HL-60 (cell line): ENCODE measurements at regions not wholly inside any gene's neighbourhood (a gene's known extent, or its start where the extent isn't known, plus 50 kb on each side); places are given as distances from the start of the nearest gene placed in this dataset.

Experiments
- DNase-seq, 2 experiments: peaks; one replicate each; pipeline ENCODE4 v3.0.0-alpha.2; 2010 to 2020; ENCODE audit warnings: low read depth in 1 of 2, low spot score in 1 of 2
- H3K27ac ChIP-seq: fragments of 250-450 bp; sonication (Bioruptor Pico); replicated peaks from 2 replicates; pipeline ENCODE4 v1.5.1; 2020; ENCODE audit warnings: mild to moderate bottlenecking, moderate library complexity
- H3K27me3 ChIP-seq: fragments of 250-450 bp; sonication (Bioruptor Pico); 2 replicates; pipeline ENCODE4 v1.5.1; 2021; ENCODE audit warnings: mild to moderate bottlenecking, moderate library complexity; ENCODE audit not compliant: insufficient read depth, poor library complexity, severe bottlenecking
- H3K4me3 ChIP-seq: replicated peaks from 2 replicates; pipeline ENCODE4 v1.5.1; 2011; ENCODE audit warnings: mild to moderate bottlenecking, control low read depth, low read length; ENCODE audit not compliant: insufficient read depth
- GABPA ChIP-seq: IDR thresholded peaks from 2 replicates; pipeline ENCODE4 v1.6.1; 2012; ENCODE audit warnings: low read depth
- POLR2AphosphoS5 ChIP-seq: IDR thresholded peaks from 2 replicates; pipeline ENCODE4 v1.6.1; 2012; ENCODE audit warnings: low read depth
- SPI1 ChIP-seq: IDR thresholded peaks from 2 replicates; pipeline ENCODE4 v1.6.1; 2012; ENCODE audit warnings: low read depth, mild to moderate bottlenecking, borderline replicate concordance
- TF ChIP-seq, protein P1 (sequence below): IDR thresholded peaks from 2 replicates; pipeline ENCODE4 v1.6.1; 2012; ENCODE audit warnings: low read depth; ENCODE audit not compliant: insufficient replicate concordance
- TF ChIP-seq, protein P2 (sequence below): IDR thresholded peaks from one replicate; pipeline ENCODE4 v1.5.1; 2011; ENCODE audit warnings: low read length, control low read depth, inconsistent platforms; ENCODE audit not compliant: insufficient read depth

DNA sequence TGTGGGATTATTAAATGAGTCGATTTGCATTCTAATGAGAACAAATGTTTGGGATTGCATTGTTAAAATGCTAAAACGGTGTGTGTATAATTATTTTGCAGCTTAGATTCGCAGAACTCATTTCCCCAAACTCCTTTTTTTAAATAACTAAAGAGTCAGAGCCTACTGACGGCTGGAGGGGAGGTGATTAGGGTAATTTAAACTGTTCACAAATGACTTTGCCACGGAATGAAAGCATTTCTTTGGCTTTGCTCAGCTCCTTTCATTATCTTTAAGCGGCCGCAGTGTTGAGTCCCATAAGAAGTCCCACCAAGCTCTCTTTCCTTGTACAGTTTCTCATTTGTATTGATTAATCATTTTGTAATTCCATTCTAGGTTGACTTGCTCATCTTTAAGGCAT lies 1632.8 kb downstream of the MAT2B start:
- TF ChIP-seq GABPA (no peak), POLR2AphosphoS5 (no peak), SPI1 (no peak)
- TF ChIP-seq, protein P1, sequence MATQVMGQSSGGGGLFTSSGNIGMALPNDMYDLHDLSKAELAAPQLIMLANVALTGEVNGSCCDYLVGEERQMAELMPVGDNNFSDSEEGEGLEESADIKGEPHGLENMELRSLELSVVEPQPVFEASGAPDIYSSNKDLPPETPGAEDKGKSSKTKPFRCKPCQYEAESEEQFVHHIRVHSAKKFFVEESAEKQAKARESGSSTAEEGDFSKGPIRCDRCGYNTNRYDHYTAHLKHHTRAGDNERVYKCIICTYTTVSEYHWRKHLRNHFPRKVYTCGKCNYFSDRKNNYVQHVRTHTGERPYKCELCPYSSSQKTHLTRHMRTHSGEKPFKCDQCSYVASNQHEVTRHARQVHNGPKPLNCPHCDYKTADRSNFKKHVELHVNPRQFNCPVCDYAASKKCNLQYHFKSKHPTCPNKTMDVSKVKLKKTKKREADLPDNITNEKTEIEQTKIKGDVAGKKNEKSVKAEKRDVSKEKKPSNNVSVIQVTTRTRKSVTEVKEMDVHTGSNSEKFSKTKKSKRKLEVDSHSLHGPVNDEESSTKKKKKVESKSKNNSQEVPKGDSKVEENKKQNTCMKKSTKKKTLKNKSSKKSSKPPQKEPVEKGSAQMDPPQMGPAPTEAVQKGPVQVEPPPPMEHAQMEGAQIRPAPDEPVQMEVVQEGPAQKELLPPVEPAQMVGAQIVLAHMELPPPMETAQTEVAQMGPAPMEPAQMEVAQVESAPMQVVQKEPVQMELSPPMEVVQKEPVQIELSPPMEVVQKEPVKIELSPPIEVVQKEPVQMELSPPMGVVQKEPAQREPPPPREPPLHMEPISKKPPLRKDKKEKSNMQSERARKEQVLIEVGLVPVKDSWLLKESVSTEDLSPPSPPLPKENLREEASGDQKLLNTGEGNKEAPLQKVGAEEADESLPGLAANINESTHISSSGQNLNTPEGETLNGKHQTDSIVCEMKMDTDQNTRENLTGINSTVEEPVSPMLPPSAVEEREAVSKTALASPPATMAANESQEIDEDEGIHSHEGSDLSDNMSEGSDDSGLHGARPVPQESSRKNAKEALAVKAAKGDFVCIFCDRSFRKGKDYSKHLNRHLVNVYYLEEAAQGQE = no peak
- TF ChIP-seq, protein P2, sequence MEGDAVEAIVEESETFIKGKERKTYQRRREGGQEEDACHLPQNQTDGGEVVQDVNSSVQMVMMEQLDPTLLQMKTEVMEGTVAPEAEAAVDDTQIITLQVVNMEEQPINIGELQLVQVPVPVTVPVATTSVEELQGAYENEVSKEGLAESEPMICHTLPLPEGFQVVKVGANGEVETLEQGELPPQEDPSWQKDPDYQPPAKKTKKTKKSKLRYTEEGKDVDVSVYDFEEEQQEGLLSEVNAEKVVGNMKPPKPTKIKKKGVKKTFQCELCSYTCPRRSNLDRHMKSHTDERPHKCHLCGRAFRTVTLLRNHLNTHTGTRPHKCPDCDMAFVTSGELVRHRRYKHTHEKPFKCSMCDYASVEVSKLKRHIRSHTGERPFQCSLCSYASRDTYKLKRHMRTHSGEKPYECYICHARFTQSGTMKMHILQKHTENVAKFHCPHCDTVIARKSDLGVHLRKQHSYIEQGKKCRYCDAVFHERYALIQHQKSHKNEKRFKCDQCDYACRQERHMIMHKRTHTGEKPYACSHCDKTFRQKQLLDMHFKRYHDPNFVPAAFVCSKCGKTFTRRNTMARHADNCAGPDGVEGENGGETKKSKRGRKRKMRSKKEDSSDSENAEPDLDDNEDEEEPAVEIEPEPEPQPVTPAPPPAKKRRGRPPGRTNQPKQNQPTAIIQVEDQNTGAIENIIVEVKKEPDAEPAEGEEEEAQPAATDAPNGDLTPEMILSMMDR = no peak
- Histone ChIP-seq H3K4me3 (no peak overlapping the region), H3K27me3 (no peaks in the 10 kb centered on the region), H3K27ac (peak overlapping the region; percentile 82)
- no peak for DNase-seq

DNA sequence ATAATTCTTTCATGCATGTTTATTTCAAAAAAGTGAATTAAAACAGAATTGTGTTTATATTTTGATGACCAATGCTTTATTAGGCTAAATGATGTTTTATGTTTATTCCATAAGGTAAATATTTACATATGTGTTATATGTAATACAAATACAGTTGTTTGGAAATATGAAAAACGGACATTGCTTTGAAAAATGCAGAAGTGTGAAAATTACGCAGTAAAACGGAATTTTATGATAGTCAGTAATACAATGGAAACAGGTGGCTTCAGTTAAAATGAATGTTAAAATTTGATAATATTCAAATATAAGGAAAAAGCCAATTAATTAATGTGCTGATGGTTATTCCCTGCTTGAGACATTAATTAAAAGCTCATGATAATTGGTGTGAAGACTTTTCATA lies 1633.8 kb downstream of the MAT2B start:
- peak in 1 of 2 experiments; percentile 20 for DNase-seq
- TF ChIP-seq, protein P1 = no peak
- no peak for TF ChIP-seq POLR2AphosphoS5
- TF ChIP-seq GABPA = no peak
- TF ChIP-seq, protein P2 = no peak
- peak; percentile 81 for TF ChIP-seq SPI1
- Histone ChIP-seq H3K27ac (peak overlapping the region; percentile 82), H3K4me3 (no peak overlapping the region), H3K27me3 (no peaks in the 10 kb centered on the region)

DNA sequence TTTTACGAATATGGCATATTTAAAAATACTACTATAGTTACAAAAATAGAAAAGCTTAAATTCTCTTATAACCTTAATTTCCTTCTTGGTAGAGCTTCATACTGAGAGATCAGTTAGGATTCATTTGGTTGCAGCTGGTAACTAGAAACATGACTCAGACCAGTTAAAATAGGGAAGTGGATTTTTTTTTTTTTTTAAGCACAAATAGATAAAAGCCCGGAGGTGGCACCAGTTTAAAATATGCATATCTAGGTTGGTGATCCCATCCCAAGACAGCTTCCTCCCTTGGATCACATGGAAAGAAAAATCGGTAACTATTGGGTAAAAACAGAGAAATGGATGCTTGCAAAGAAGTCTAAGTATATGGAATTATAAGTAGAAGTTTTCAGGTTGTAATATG lies 1634.3 kb downstream of the MAT2B start:
- Histone ChIP-seq H3K27me3 (no peaks in the 10 kb centered on the region), H3K4me3 (no peak overlapping the region), H3K27ac (peak overlapping the region; percentile 82)
- DNase-seq = peak; percentile 63 to 70
- peak; percentile 96 for TF ChIP-seq SPI1
- TF ChIP-seq, protein P1 = no peak
